ENCODE measurements at regions not wholly inside any gene's neighbourhood (a gene's known extent, or its start where the extent isn't known, plus 50 kb on each side); places are given as distances from the start of the nearest gene placed in this dataset.
A peak's percentile ranks its signal among the peaks of the same experiment; 100 is the strongest.
"Not testable (repeated sequence)": the region's sequence is repeated elsewhere in the genome, so short reads cannot be mapped to it uniquely, and the experiment has no call there.

DNA sequence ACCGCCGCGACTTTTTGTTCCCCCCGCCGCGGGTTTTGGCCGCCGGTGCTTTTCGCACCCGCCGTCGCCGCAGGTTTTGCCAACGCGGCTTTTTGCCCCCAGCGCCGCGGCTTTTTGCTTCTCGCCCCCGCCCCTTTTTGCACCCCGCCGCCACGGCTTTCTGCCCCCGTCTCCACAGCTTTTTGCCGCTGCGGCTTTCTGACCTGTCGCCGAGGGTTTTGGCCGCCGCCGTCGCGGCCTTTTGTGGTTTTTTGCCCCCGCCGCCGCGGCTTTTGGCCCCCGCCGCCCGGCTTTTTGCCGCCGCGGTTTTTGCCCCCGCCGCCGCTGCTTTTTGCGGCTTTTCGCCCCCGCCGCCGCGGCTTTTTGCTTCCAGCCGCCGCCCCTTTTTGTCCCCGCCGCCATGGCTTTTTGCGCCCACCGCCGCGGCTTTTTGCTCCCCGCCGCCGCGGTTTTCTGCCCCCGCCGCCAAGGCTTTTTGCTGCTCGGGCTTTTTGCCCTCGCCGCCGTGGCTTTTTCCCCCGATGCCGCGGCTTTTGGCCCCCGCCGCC, 151.1 kb downstream of the KCNJ18 start:
- intact Hi-C loops (cut with DNase I) = no loop called here
- ATAC-seq = no peak
- H3K4me3 ChIP-seq = no peak overlapping the region
- TF ChIP-seq, protein P1, sequence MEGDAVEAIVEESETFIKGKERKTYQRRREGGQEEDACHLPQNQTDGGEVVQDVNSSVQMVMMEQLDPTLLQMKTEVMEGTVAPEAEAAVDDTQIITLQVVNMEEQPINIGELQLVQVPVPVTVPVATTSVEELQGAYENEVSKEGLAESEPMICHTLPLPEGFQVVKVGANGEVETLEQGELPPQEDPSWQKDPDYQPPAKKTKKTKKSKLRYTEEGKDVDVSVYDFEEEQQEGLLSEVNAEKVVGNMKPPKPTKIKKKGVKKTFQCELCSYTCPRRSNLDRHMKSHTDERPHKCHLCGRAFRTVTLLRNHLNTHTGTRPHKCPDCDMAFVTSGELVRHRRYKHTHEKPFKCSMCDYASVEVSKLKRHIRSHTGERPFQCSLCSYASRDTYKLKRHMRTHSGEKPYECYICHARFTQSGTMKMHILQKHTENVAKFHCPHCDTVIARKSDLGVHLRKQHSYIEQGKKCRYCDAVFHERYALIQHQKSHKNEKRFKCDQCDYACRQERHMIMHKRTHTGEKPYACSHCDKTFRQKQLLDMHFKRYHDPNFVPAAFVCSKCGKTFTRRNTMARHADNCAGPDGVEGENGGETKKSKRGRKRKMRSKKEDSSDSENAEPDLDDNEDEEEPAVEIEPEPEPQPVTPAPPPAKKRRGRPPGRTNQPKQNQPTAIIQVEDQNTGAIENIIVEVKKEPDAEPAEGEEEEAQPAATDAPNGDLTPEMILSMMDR (IDR thresholded peaks at IDR 0.05) = no peak
- H3K27ac ChIP-seq = no peak overlapping the region
- H3K9me3 ChIP-seq = peaks cover 0 to 36% of the 10 kb centered on the region in 2 donors
- no peaks in the 10 kb centered on the region for H3K36me3 ChIP-seq
- peak in 1 of 4 donors; percentile 65 for DNase-seq
- H3K4me1 ChIP-seq = no peaks in the 10 kb centered on the region
- peaks cover 18 to 35% of the 10 kb centered on the region in 2 donors for H3K27me3 ChIP-seq

DNA sequence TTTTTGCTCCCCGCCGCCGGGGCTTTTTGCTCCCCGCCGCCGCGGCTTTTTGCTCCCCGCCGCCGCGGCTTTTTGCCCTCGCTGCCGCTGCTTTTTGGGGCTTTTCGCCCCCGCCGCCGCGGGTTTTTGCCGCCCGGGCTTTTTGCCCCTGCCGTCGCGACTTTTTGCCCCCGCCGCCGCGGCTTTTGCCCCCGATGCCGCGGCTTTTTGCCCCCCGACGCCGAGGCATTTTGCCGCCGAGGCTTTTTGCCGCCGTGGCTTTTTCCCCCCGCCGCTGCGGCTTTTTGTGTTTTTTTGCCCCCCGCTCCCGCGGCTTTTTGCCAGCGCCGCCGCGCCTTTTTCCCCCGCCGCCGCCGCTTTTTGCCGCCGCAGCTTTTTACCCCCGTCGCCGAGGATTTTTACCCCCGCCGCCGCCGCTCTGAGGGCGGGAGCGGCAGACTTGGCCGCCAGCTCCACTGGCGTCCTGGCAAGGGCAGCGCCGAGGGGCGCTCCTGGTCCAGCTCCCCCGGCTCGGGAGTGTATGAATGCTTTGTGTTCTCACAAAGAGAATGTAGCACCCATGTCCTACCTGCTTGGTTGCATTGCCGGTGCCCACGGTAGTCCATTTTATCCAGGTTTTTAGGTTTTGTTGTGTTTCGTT, 151.7 kb downstream of the KCNJ18 start:
- Histone ChIP-seq H3K4me1 (no peaks in the 10 kb centered on the region), H3K4me3 (no peak overlapping the region), H3K36me3 (no peaks in the 10 kb centered on the region), H3K27ac (no peak overlapping the region), H3K27me3 (peaks cover 18 to 35% of the 10 kb centered on the region in 2 donors), H3K9me3 (peaks cover 0 to 43% of the 10 kb centered on the region in 2 donors)
- ATAC-seq (no peak), DNase-seq (peak in 1 of 4 donors; percentile 59)
- TF ChIP-seq, protein P1 (IDR thresholded peaks at IDR 0.05) = no peak
- intact Hi-C loops (cut with DNase I) = no loop called here

DNA sequence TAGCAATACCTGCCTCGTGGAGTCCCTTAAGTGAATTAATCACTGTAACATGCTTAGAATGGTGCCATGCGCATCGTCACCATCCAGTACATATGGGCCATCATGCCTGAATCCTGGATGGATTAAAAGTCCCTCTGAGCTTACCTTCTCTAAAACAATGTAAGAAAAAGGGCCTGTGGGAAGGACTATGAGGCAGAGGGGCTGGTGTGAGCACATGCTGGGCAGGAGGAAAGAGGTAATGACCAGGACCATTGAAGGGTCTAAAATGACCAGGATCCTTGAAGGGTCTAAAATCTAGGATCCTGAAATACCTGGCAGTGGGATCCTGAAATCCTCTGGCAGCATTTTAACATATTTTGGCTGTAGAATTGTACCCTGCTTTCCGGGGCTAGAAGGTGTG, 156.2 kb downstream of the KCNJ18 start:
- H3K36me3 ChIP-seq; H3K27ac ChIP-seq; DNase-seq; ATAC-seq; intact Hi-C loops (cut with DNase I); H3K4me1 ChIP-seq; H3K4me3 ChIP-seq: not testable (repeated sequence)
- Histone ChIP-seq H3K9me3 (peaks cover 0 to 29% of the 10 kb centered on the region in 2 donors), H3K27me3 (peaks cover 10 to 14% of the 10 kb centered on the region in 2 donors)

DNA sequence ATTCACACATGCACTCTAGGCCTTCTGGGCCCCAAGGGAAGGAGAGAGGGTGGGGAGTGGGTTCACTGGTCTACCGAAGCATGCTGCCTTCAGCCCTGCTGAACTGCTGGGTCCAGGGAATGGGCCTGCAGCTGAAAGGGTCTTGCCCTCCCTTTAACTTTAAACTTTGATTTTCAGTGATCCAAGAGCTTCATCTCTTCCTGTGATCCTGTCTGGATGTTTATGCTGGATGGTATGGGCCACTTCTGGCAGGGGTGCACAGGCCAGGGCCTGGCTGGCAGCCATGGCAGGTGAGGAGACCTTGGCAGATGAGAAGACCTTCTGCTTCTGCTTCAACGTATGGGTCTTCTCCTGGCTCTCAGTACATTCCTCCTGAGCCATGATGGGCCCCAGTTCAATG, 156.7 kb downstream of the KCNJ18 start:
- DNase-seq = peak in 1 of 4 donors; percentile 51
- intact Hi-C loops (cut with DNase I) = not testable (repeated sequence)

DNA sequence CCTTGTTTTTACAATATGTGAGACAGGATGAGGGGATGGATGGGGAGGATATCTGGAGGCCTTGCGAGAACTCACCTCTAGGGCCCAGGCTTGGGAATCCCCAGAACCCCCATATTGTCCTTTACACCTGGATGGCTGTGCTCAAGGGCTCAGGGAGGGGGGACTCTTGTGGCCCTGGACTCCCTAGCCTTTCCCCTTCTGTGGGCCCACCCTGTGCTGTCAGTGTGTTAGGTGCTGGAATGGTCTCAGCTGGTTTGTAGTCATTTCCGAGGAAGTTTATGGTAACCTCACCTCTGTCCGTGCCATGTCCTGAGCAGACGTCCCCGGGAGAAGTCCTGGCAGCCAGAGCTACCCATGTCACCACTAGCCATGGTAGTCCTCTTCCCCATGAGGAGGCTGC, 158.3 kb downstream of the KCNJ18 start:
- intact Hi-C loops (cut with DNase I); ATAC-seq; H3K27ac ChIP-seq; H3K27me3 ChIP-seq; H3K36me3 ChIP-seq; H3K4me1 ChIP-seq; H3K4me3 ChIP-seq: not testable (repeated sequence)
- H3K9me3 ChIP-seq = peaks cover 0 to 15% of the 10 kb centered on the region in 2 donors
- DNase-seq = peak in 1 of 4 donors; percentile 21

More for the DNA sequence above, 156.7 kb downstream of the KCNJ18 start:
- H3K4me1 ChIP-seq, ATAC-seq, H3K4me3 ChIP-seq, H3K27ac ChIP-seq, H3K36me3 ChIP-seq, H3K27me3 ChIP-seq: not testable (repeated sequence)
- peaks cover 0 to 23% of the 10 kb centered on the region in 2 donors for H3K9me3 ChIP-seq
